CD14-positive monocyte (primary cell): ENCODE measurements at regions not wholly inside any gene's neighbourhood (a gene's known extent, or its start where the extent isn't known, plus 50 kb on each side); places are given as distances from the start of the nearest gene placed in this dataset.

Source experiments
- DNase-seq, 3 donors: peaks; one replicate each; pipeline ENCODE4 v3.0.0-alpha.2; 2011 to 2022
- H2AFZ ChIP-seq: 2 replicates; pipeline ENCODE4 v1.6.0; 2012; ENCODE audit warnings: mild to moderate bottlenecking, low read depth, low read length, inconsistent platforms; ENCODE audit not compliant: insufficient read depth, poor library complexity, severe bottlenecking
- H3K27ac ChIP-seq, 2 donors: 1 replicate in 1 of 2; 2 replicates in 1 of 2; pipeline ENCODE4 v1.5.1; 2012 to 2013; ENCODE audit warnings: low read length in 2 of 2, control low read depth in 1 of 2, inconsistent platforms in 1 of 2, low read depth in 1 of 2, mild to moderate bottlenecking in 1 of 2
- H3K27me3 ChIP-seq, 2 donors: one replicate each; pipeline versions ENCODE4 v1.6.0 to v1.6.1; 2011 to 2013; ENCODE audit warnings: low read length in 2 of 2; ENCODE audit not compliant: control insufficient read depth in 2 of 2, insufficient read depth in 2 of 2
- H3K36me3 ChIP-seq, 2 donors: replicated peaks in 1 of 2; 1 replicate in 1 of 2; 2 replicates in 1 of 2; pipeline versions ENCODE4 v1.5.1 to v1.6.1; 2012 to 2013; ENCODE audit warnings: low read length in 2 of 2, control low read depth in 1 of 2, inconsistent platforms in 1 of 2, mild to moderate bottlenecking in 1 of 2; ENCODE audit not compliant: insufficient read depth in 2 of 2, control insufficient read depth in 1 of 2
- H3K4me1 ChIP-seq, 2 donors: 1 replicate in 1 of 2; 2 replicates in 1 of 2; pipeline versions ENCODE4 v1.5.1 to v1.6.1; 2012 to 2013; ENCODE audit warnings: low read length in 2 of 2, control low read depth in 1 of 2, inconsistent platforms in 1 of 2, mild to moderate bottlenecking in 1 of 2, moderate library complexity in 1 of 2; ENCODE audit not compliant: insufficient read depth in 2 of 2, control insufficient read depth in 1 of 2
- H3K4me2 ChIP-seq: replicated peaks from 2 replicates; pipeline ENCODE3; 2012; ENCODE audit warnings: low read length, moderate library complexity, mild to moderate bottlenecking; ENCODE audit not compliant: poor library complexity, severe bottlenecking; ENCODE audit errors: extremely low read depth
- H3K4me3 ChIP-seq, 3 experiments: fragments of 200-600 bp in 1 of 3; sonication (generic) in 1 of 3; replicated peaks in 1 of 3; 1 replicate in 2 of 3; 2 replicates in 1 of 3; pipeline ENCODE4 v1.5.1; 2011 to 2013; ENCODE audit warnings: low read length in 3 of 3, mild to moderate bottlenecking in 3 of 3, control low read depth in 2 of 3, low read depth in 2 of 3, inconsistent platforms in 1 of 3, moderate library complexity in 1 of 3
- H3K79me2 ChIP-seq: 2 replicates; pipeline ENCODE4 v1.6.0; 2012; ENCODE audit warnings: mild to moderate bottlenecking, control low read depth, inconsistent platforms, low read length, moderate library complexity; ENCODE audit not compliant: insufficient read depth
- H3K9ac ChIP-seq: 2 replicates; pipeline ENCODE4 v1.6.0; 2017; ENCODE audit warnings: low read length, mild to moderate bottlenecking; ENCODE audit not compliant: insufficient read depth, poor library complexity, severe bottlenecking
- H3K9me3 ChIP-seq, 2 donors: replicated peaks in 1 of 2; 1 replicate in 1 of 2; 2 replicates in 1 of 2; pipeline versions ENCODE4 v1.5.1 to v1.6.1; 2012 to 2013; ENCODE audit warnings: low read length in 2 of 2, control low read depth in 1 of 2; ENCODE audit not compliant: control insufficient read depth in 1 of 2, insufficient read depth in 1 of 2
- H4K20me1 ChIP-seq: 2 replicates; pipeline ENCODE4 v1.6.0; 2012; ENCODE audit warnings: mild to moderate bottlenecking, low read length, control low read depth, moderate library complexity; ENCODE audit not compliant: insufficient read depth
- H3K27ac Mint-ChIP-seq, 7 donors: one replicate each; pipeline ENCODE4 v1.8.0; 2020; ENCODE audit warnings: mild to moderate bottlenecking in 7 of 7, mixed read lengths in 7 of 7, moderate library complexity in 6 of 7, inconsistent platforms in 2 of 7
- H3K27me3 Mint-ChIP-seq, 3 donors: one replicate each; pipeline ENCODE4 v1.8.0; 2021 to 2022; ENCODE audit warnings: low read depth in 3 of 3, mild to moderate bottlenecking in 3 of 3, mixed read lengths in 3 of 3, moderate library complexity in 3 of 3, inconsistent platforms in 1 of 3
- H3K36me3 Mint-ChIP-seq, 2 donors: one replicate each; pipeline ENCODE4 v1.8.0; 2020; ENCODE audit warnings: mixed read lengths in 2 of 2, inconsistent platforms in 1 of 2, mild to moderate bottlenecking in 1 of 2
- H3K4me1 Mint-ChIP-seq: one replicate; pipeline ENCODE4 v1.8.0; 2020; ENCODE audit warnings: mild to moderate bottlenecking, mixed read lengths
- H3K4me3 Mint-ChIP-seq, 2 donors: one replicate each; pipeline ENCODE4 v1.8.0; 2020; ENCODE audit warnings: mild to moderate bottlenecking in 2 of 2, mixed read lengths in 2 of 2, moderate library complexity in 1 of 2
- H3K9me3 Mint-ChIP-seq, 7 donors: one replicate each; pipeline ENCODE4 v1.8.0; 2020 to 2022; ENCODE audit warnings: mixed read lengths in 7 of 7, mild to moderate bottlenecking in 6 of 7, moderate library complexity in 6 of 7, inconsistent platforms in 2 of 7
- CTCF ChIP-seq: fragments of 200-600 bp; IDR thresholded peaks from one replicate; pipeline ENCODE4 v1.8.0; 2022; ENCODE audit warnings: antibody characterized with exemption, mild to moderate bottlenecking
- WGBS: methylation state at CpG from one replicate; pipeline ENCODE4 v1.1.5; 2013; ENCODE audit warnings: missing lambda C conversion rate; ENCODE audit not compliant: insufficient coverage; 5-methylcytosine and 5-hydroxymethylcytosine counted together
- intact Hi-C, 2 donors: fragments of 100-400 bp; cut with micrococcal nuclease; formaldehyde crosslinking; loops; one replicate each; pipeline versions ENCODE4 v1.15.0 to v1.15.1; 2023

GRCh38 chr16:66168777-66169176 is 197.7 kb upstream of the CDH5 start:
- Mint-ChIP-seq H3K9me3 (peaks cover 0 to 2% (median 0%) of the 10 kb centered on the region in 7 donors), H3K4me3 (no peak overlapping the region), H3K36me3 (no peaks in the 10 kb centered on the region), H3K4me1 (peaks cover 39% of the 10 kb centered on the region), H3K27me3 (peaks cover 0 to 4% (median 0%) of the 10 kb centered on the region in 3 donors), H3K27ac (peak overlapping the region in 2 of 7 donors; percentile 35 to 66)
- Histone ChIP-seq H3K79me2 (no peaks in the 10 kb centered on the region), H2AFZ (no peak overlapping the region), H3K27ac (no peak overlapping the region), H3K4me1 (peaks cover 30 to 43% of the 10 kb centered on the region in 2 donors), H3K9me3 (no peaks in the 10 kb centered on the region), H3K9ac (no peak overlapping the region), H3K4me3 (no peak overlapping the region), H3K27me3 (no peaks in the 10 kb centered on the region), H4K20me1 (no peaks in the 10 kb centered on the region), H3K4me2 (no peak overlapping the region), H3K36me3 (no peaks in the 10 kb centered on the region)
- WGBS, result 47% methylated on average over 4 of the region's 5 CpGs
- DNase-seq, result no peak
- TF ChIP-seq CTCF, result no peak
- intact Hi-C loops, result loop anchor here in 1 of 2 donors (10.0 kb wide), 1 partner anchor 56 kb away; no protein-coding TSS in a partner anchor

GRCh38 chr16:66167564-66168291 is 198.8 kb upstream of the CDH5 start:
- Mint-ChIP-seq H3K4me3 (peak overlapping the region in 1 of 2 donors; percentile 6), H3K36me3 (no peaks in the 10 kb centered on the region)
- WGBS, result 74% methylated on average over 11 of the region's 12 CpGs

More at GRCh38 chr16:66167564-66168291, 198.8 kb upstream of the CDH5 start:
- Histone ChIP-seq H3K4me3 (peak overlapping the region in 1 of 3 experiments; percentile 47), H3K79me2 (no peaks in the 10 kb centered on the region), H3K4me1 (peaks cover 30 to 43% of the 10 kb centered on the region in 2 donors), H3K4me2 (no peak overlapping the region), H3K36me3 (no peaks in the 10 kb centered on the region), H4K20me1 (no peaks in the 10 kb centered on the region), H3K9me3 (no peaks in the 10 kb centered on the region), H3K27me3 (no peaks in the 10 kb centered on the region), H2AFZ (peak overlapping the region; percentile 69), H3K27ac (peak overlapping the region; percentile 12 to 61), H3K9ac (no peak overlapping the region)
- intact Hi-C loops, result loop anchor here in 1 of 2 donors (10.0 kb wide), 1 partner anchor 57 kb away; no protein-coding TSS in a partner anchor
- Mint-ChIP-seq H3K27ac (peak overlapping the region; percentile 54 to 80 (median 68)), H3K27me3 (peaks cover 0 to 4% (median 0%) of the 10 kb centered on the region in 3 donors), H3K4me1 (peaks cover 40% of the 10 kb centered on the region), H3K9me3 (peaks cover 0 to 2% (median 0%) of the 10 kb centered on the region in 7 donors)
- DNase-seq, result peak in 2 of 3 donors; percentile 13 to 26
- TF ChIP-seq CTCF, result no peak
